HepG2 (cell line): ENCODE measurements at regions not wholly inside any gene's neighbourhood (a gene's known extent, or its start where the extent isn't known, plus 50 kb on each side); places are given as distances from the start of the nearest gene placed in this dataset.

Source experiments
- ATAC-seq: fragments of 200-7000 bp; cut with Tn5 transposase; 3 replicates; pipeline ENCODE4 v1.9.1; 2020; ENCODE audit warnings: mild to moderate bottlenecking, moderate library complexity
- BruUV-seq: library from RNA; stranded (reverse); fragments of 400-500 nt; replicated peaks from 2 replicates; lab custom pipeline; 2021; lab: Mats Ljungman, UMichigan
- CTCF ChIA-PET: fragments of 300-600 bp; formaldehyde crosslinking; extraction: SDS; loops from one replicate; lab custom pipeline; 2021; ENCODE audit warnings: low total read pairs, inconsistent platforms, low intra/inter-chr PET ratio; lab: Yijun Ruan, JAX
- POLR2A ChIA-PET: fragments of 350-600 bp; sonication (Branson Sonifier 250); formaldehyde crosslinking; loops from one replicate; lab custom pipeline; 2020; ENCODE audit warnings: antibody characterized with exemption, inconsistent platforms; lab: Yijun Ruan, JAX
- DNase-seq: peaks from one replicate; pipeline ENCODE4 v3.0.0-alpha.2; 2015; ENCODE audit warnings: low spot score
- FAIRE-seq: peaks from 3 replicates; lab custom pipeline; 2011; peaks lifted over from hg19 to GRCh38; lab: Jason Lieb, UNC
- H2AFZ ChIP-seq: one replicate; pipeline ENCODE4 v1.6.1; 2011; ENCODE audit warnings: low read length, inconsistent platforms
- H3K27ac ChIP-seq: fragments of 300-600 bp; 3 replicates; pipeline ENCODE4 v1.8.0; 2011; ENCODE audit warnings: mixed run types, mild to moderate bottlenecking, mixed read lengths, low read length, inconsistent platforms; ENCODE audit not compliant: insufficient read depth; ENCODE audit errors: extremely low read length
- H3K27me3 ChIP-seq, 2 experiments: fragments of 200-600 bp in 1 of 2; 2 replicates in 1 of 2; 3 replicates in 1 of 2; pipeline versions ENCODE4 v1.6.0 to v1.8.0; 2011; ENCODE audit warnings: low read length in 2 of 2, mild to moderate bottlenecking in 2 of 2, moderate library complexity in 2 of 2, inconsistent platforms in 1 of 2; ENCODE audit not compliant: insufficient read depth in 2 of 2, control insufficient read depth in 1 of 2
- H3K36me3 ChIP-seq, 2 experiments: fragments of 200-600 bp in 1 of 2; replicated peaks in 1 of 2; 2 replicates in 1 of 2; 3 replicates in 1 of 2; pipeline versions ENCODE4 v1.5.1 to v1.8.0; 2011; ENCODE audit warnings: low read length in 2 of 2, inconsistent platforms in 1 of 2; ENCODE audit not compliant: insufficient read depth in 2 of 2, control insufficient read depth in 1 of 2
- H3K4me1 ChIP-seq: 2 replicates; pipeline ENCODE4 v1.5.1; 2012; ENCODE audit warnings: low read length, inconsistent platforms; ENCODE audit not compliant: insufficient read depth
- H3K4me2 ChIP-seq: 2 replicates; pipeline ENCODE4 v1.6.0; 2011; ENCODE audit warnings: low read depth, low read length, inconsistent platforms
- H3K4me3 ChIP-seq, 3 experiments: fragments of 200-600 bp in 1 of 3; sonication (generic), shearing (Covaris generic) in 1 of 3; replicated peaks in 1 of 3; 2 replicates each; pipeline ENCODE4 v1.5.1; 2011 to 2016; ENCODE audit warnings: low read length in 3 of 3, inconsistent platforms in 2 of 3, low read depth in 2 of 3, mild to moderate bottlenecking in 2 of 3, control low read depth in 1 of 3, mixed read lengths in 1 of 3; ENCODE audit not compliant: insufficient read depth in 1 of 3
- H3K79me2 ChIP-seq: one replicate; pipeline ENCODE4 v1.6.1; 2011; ENCODE audit warnings: low read length, inconsistent platforms; ENCODE audit not compliant: insufficient read depth
- H3K9ac ChIP-seq: 2 replicates; pipeline ENCODE4 v1.6.0; 2011; ENCODE audit warnings: mild to moderate bottlenecking, low read depth, low read length, inconsistent platforms; ENCODE audit not compliant: insufficient read depth
- H3K9me3 ChIP-seq: 2 replicates; pipeline ENCODE4 v1.5.1; 2012; ENCODE audit warnings: mild to moderate bottlenecking, low read length
- H4K20me1 ChIP-seq: 2 replicates; pipeline ENCODE4 v1.6.0; 2011; ENCODE audit warnings: inconsistent platforms, mild to moderate bottlenecking, low read length, moderate library complexity; ENCODE audit not compliant: insufficient read depth
- BHLHE40 ChIP-seq: IDR thresholded peaks from 2 replicates; pipeline ENCODE4 v1.6.1; 2011; ENCODE audit warnings: low read length, improper control_type of control experiment
- HDAC2 ChIP-seq: sonication (generic); formaldehyde crosslinking; IDR thresholded peaks from 2 replicates; pipeline ENCODE4 v1.4.0; 2020; ENCODE audit warnings: missing genetic modification reagents
- HNRNPLL ChIP-seq: fragments of 200-400 bp; formaldehyde crosslinking; IDR thresholded peaks from 2 replicates; pipeline ENCODE4 v1.6.1; 2017; ENCODE audit warnings: mild to moderate bottlenecking, low read depth, low read length; ENCODE audit not compliant: poor library complexity, severe bottlenecking
- ONECUT2 ChIP-seq: sonication (generic); formaldehyde crosslinking; IDR thresholded peaks from 2 replicates; pipeline ENCODE4 v1.4.0; 2020; ENCODE audit warnings: missing genetic modification reagents
- RCOR2 ChIP-seq: IDR thresholded peaks from 2 replicates; pipeline ENCODE4 v1.6.1; 2016; ENCODE audit warnings: missing biosample characterization, missing genetic modification reagents
- TARDBP ChIP-seq: sonication (generic); formaldehyde crosslinking; IDR thresholded peaks from 2 replicates; pipeline ENCODE4 v1.8.0; 2022; ENCODE audit warnings: mild to moderate bottlenecking, missing genetic modification reagents
- UBTF ChIP-seq: sonication (generic); formaldehyde crosslinking; IDR thresholded peaks from 2 replicates; pipeline ENCODE4 v1.4.0; 2020; ENCODE audit warnings: mild to moderate bottlenecking, missing genetic modification reagents
- ZBTB38 ChIP-seq: sonication (generic); formaldehyde crosslinking; IDR thresholded peaks from 2 replicates; pipeline ENCODE4 v1.5.1; 2020; ENCODE audit warnings: mild to moderate bottlenecking, missing genetic modification reagents
- ZNF367 ChIP-seq: sonication (generic); formaldehyde crosslinking; IDR thresholded peaks from 2 replicates; pipeline ENCODE4 v1.4.0; 2020; ENCODE audit warnings: missing genetic modification reagents, borderline replicate concordance
- ZNF44 ChIP-seq: sonication (generic); formaldehyde crosslinking; IDR thresholded peaks from 2 replicates; pipeline ENCODE4 v1.5.1; 2020; ENCODE audit warnings: mild to moderate bottlenecking, missing genetic modification reagents
- ZNF629 ChIP-seq: sonication (generic); formaldehyde crosslinking; conservative IDR thresholded peaks from 2 replicates; pipeline ENCODE4 v1.5.0; 2020; ENCODE audit warnings: missing genetic modification reagents
- whole genome bisulfite sequencing: methylation state at CpG from one replicate; pipeline ENCODE4 v1.1.6; 2017; ENCODE audit warnings: low lambda C conversion rate; 5-methylcytosine and 5-hydroxymethylcytosine counted together
- in situ Hi-C: cut with HindIII; loops from 2 replicates; pipeline ENCODE4 v1.10.0; 2017; ENCODE audit warnings: low pct_unique_long_range_greater_than_20kb; ENCODE audit not compliant: extremely low pct_ligation_motif_present
- intact Hi-C: fragments of 100-400 bp; cut with micrococcal nuclease; formaldehyde crosslinking; loops from one replicate; pipeline ENCODE4 v1.10.0; 2022; ENCODE audit not compliant: unreplicated experiment
- TF ChIP-seq, protein P1 (sequence below): sonication (generic); formaldehyde crosslinking; conservative IDR thresholded peaks from 2 replicates; pipeline ENCODE4 v1.4.0; 2020; ENCODE audit warnings: missing genetic modification reagents

DNA sequence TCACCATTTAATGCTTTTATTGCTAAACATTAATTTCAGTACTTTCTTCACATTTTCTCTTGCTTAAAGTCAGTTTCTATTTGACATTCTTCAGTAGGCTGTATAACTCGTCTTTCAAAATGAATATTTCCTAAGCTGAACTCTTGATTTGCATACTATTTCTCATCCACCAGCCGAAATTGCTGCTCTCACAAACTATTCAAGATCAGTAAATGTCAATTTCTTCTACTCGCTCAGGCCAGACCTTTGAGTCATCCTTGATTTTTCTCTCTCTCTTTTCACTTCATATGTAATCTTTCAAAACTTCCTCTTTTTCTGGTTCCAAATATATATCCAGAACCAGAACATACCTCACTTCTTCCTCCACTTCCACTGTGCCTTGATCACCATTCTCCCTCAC is 990.0 kb downstream of the KCNT2 start:
- H3K9ac ChIP-seq, result no peak overlapping the region
- ChIA-PET POLR2A (no interaction called here), CTCF (no interaction called here)
- H3K36me3 ChIP-seq, result no peaks in the 10 kb centered on the region
- H3K4me1 ChIP-seq, result no peaks in the 10 kb centered on the region
- ATAC-seq (no peak), FAIRE-seq (no peak), DNase-seq (no peak)
- WGBS, result 2% methylated on average over 3 of the region's 3 CpGs
- intact Hi-C loops, result no loop called here
- no TSS peak for BruUV-seq
- H3K9me3 ChIP-seq, result no peaks in the 10 kb centered on the region; the same call in 1 of the 2 replicates
- H3K27me3 ChIP-seq, result no peaks in the 10 kb centered on the region
- in situ Hi-C loops, result no loop called here
- no peak overlapping the region for H3K27ac ChIP-seq
- H3K79me2 ChIP-seq, result no peaks in the 10 kb centered on the region
- H4K20me1 ChIP-seq, result no peaks in the 10 kb centered on the region
- no peak overlapping the region for H2AFZ ChIP-seq
- no peak overlapping the region for H3K4me3 ChIP-seq
- no peak overlapping the region for H3K4me2 ChIP-seq
- no peak for TF ChIP-seq ONECUT2
- TF ChIP-seq RCOR2 (CRISPR knock-in tag), result no peak
- TF ChIP-seq HDAC2 (CRISPR knock-in tag), result no peak
- no peak for TF ChIP-seq ZNF367
- no peak for TF ChIP-seq ZNF44 (CRISPR knock-in tag)
- no peak for TF ChIP-seq TARDBP (CRISPR knock-in tag)
- TF ChIP-seq, protein P1, sequence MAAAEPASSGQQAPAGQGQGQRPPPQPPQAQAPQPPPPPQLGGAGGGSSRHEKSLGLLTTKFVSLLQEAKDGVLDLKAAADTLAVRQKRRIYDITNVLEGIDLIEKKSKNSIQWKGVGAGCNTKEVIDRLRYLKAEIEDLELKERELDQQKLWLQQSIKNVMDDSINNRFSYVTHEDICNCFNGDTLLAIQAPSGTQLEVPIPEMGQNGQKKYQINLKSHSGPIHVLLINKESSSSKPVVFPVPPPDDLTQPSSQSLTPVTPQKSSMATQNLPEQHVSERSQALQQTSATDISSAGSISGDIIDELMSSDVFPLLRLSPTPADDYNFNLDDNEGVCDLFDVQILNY, result no peak
- TF ChIP-seq HNRNPLL, result no peak
- TF ChIP-seq UBTF (CRISPR knock-in tag), result no peak
- TF ChIP-seq ZNF629 (CRISPR knock-in tag), result no peak
- TF ChIP-seq ZBTB38 (CRISPR knock-in tag), result no peak
- no peak for TF ChIP-seq BHLHE40
- TF ChIP-seq, all 625 proteins: peak for 0
